Liver (tissue), 8 donors: ENCODE measurements at regions not wholly inside any gene's neighbourhood (a gene's known extent, or its start where the extent isn't known, plus 50 kb on each side); places are given as distances from the start of the nearest gene placed in this dataset.

ENCODE experiments used
- DNase-seq: peaks from one replicate; pipeline ENCODE4 v3.0.0-alpha.2; 2017; ENCODE audit warnings: low spot score
- H3K27ac ChIP-seq, 2 donors: one replicate each; pipeline ENCODE4 v1.7.0; 2013; ENCODE audit warnings: inconsistent platforms in 2 of 2, low read length in 2 of 2, control low read depth in 1 of 2, low read depth in 1 of 2, mild to moderate bottlenecking in 1 of 2
- H3K27me3 ChIP-seq, 4 donors: one replicate each; pipeline versions ENCODE4 v1.6.1 to v1.7.0; 2013; ENCODE audit warnings: low read length in 3 of 4, inconsistent platforms in 1 of 4, mild to moderate bottlenecking in 1 of 4, moderate library complexity in 1 of 4; ENCODE audit not compliant: control insufficient read depth in 4 of 4, insufficient read depth in 4 of 4
- H3K36me3 ChIP-seq, 4 donors: one replicate each; pipeline versions ENCODE4 v1.6.1 to v1.7.0; 2013; ENCODE audit warnings: low read length in 3 of 4, mild to moderate bottlenecking in 3 of 4, low read depth in 1 of 4, moderate library complexity in 1 of 4; ENCODE audit not compliant: control insufficient read depth in 4 of 4, insufficient read depth in 3 of 4
- H3K4me1 ChIP-seq, 4 donors: one replicate each; pipeline versions ENCODE4 v1.6.1 to v1.7.0; 2013; ENCODE audit warnings: low read length in 3 of 4, mild to moderate bottlenecking in 3 of 4, moderate library complexity in 1 of 4; ENCODE audit not compliant: control insufficient read depth in 4 of 4, insufficient read depth in 4 of 4
- H3K4me3 ChIP-seq, 3 donors: one replicate each; pipeline versions ENCODE4 v1.6.1 to v1.7.0; 2013; ENCODE audit warnings: low read length in 3 of 3, control low read depth in 1 of 3, low read depth in 1 of 3, mild to moderate bottlenecking in 1 of 3
- H3K9ac ChIP-seq, 2 donors: one replicate each; pipeline ENCODE4 v1.7.0; 2013; ENCODE audit warnings: low read length in 2 of 2, mild to moderate bottlenecking in 2 of 2, moderate library complexity in 2 of 2, control low read depth in 1 of 2, low read depth in 1 of 2
- H3K9me3 ChIP-seq, 4 donors: one replicate each; pipeline versions ENCODE4 v1.6.1 to v1.7.0; 2013; ENCODE audit warnings: low read length in 3 of 4; ENCODE audit not compliant: control insufficient read depth in 4 of 4
- ATF3 ChIP-seq: IDR thresholded peaks from 2 replicates; pipeline ENCODE4 v1.6.1; 2016; ENCODE audit warnings: antibody characterized with exemption
- CTCF ChIP-seq: fragments of 150-350 bp; IDR thresholded peaks from 2 replicates; pipeline ENCODE4 v1.5.1; 2017; ENCODE audit warnings: improper control_type of control experiment, low read depth, low read length; ENCODE audit not compliant: missing input control
- FOXA1 ChIP-seq: IDR thresholded peaks from 2 replicates; pipeline ENCODE4 v1.6.1; 2016; ENCODE audit warnings: antibody characterized with exemption
- FOXA2 ChIP-seq: IDR thresholded peaks from 2 replicates; pipeline ENCODE4 v1.6.1; 2016; ENCODE audit warnings: antibody characterized with exemption
- GABPA ChIP-seq, 2 donors: IDR thresholded peaks in 1 of 2; conservative IDR thresholded peaks in 1 of 2; 2 replicates each; pipeline ENCODE4 v1.6.1; 2016; ENCODE audit warnings: antibody characterized with exemption in 2 of 2, mild to moderate bottlenecking in 1 of 2, moderate library complexity in 1 of 2
- HNF4A ChIP-seq, 2 donors: conservative IDR thresholded peaks; 2 replicates each; pipeline ENCODE4 v1.6.1; 2016; ENCODE audit warnings: antibody characterized with exemption in 2 of 2, mild to moderate bottlenecking in 2 of 2
- HNF4G ChIP-seq: IDR thresholded peaks from 2 replicates; pipeline ENCODE4 v1.6.1; 2016; ENCODE audit warnings: antibody characterized with exemption
- JUND ChIP-seq, 2 donors: IDR thresholded peaks; 2 replicates each; pipeline ENCODE4 v1.6.1; 2016; ENCODE audit warnings: antibody characterized with exemption in 2 of 2
- MAX ChIP-seq: IDR thresholded peaks from 2 replicates; pipeline ENCODE4 v1.6.1; 2016; ENCODE audit warnings: antibody characterized with exemption
- NR2F2 ChIP-seq: IDR thresholded peaks from 2 replicates; pipeline ENCODE4 v1.6.1; 2016; ENCODE audit warnings: antibody characterized with exemption
- RAD21 ChIP-seq, 2 donors: IDR thresholded peaks; 2 replicates each; pipeline ENCODE4 v1.6.1; 2016; ENCODE audit warnings: antibody characterized with exemption in 2 of 2, mild to moderate bottlenecking in 2 of 2
- REST ChIP-seq: IDR thresholded peaks from 2 replicates; pipeline ENCODE4 v1.6.1; 2016; ENCODE audit warnings: antibody characterized with exemption, mild to moderate bottlenecking
- RXRA ChIP-seq, 2 donors: IDR thresholded peaks; 2 replicates each; pipeline ENCODE4 v1.6.1; 2017 to 2018; ENCODE audit warnings: antibody characterized with exemption in 2 of 2, mild to moderate bottlenecking in 1 of 2
- SP1 ChIP-seq: IDR thresholded peaks from 2 replicates; pipeline ENCODE4 v1.6.1; 2018; ENCODE audit warnings: antibody characterized with exemption, mild to moderate bottlenecking
- TAF1 ChIP-seq: conservative IDR thresholded peaks from 2 replicates; pipeline ENCODE4 v1.6.1; 2016; ENCODE audit warnings: antibody characterized with exemption, mild to moderate bottlenecking
- YY1 ChIP-seq: IDR thresholded peaks from 2 replicates; pipeline ENCODE4 v1.6.1; 2016; ENCODE audit warnings: antibody characterized with exemption, mild to moderate bottlenecking
- ZBTB33 ChIP-seq: IDR thresholded peaks from 2 replicates; pipeline ENCODE4 v1.6.1; 2016; ENCODE audit warnings: antibody characterized with exemption
- WGBS: extraction: QIAGEN DNeasy Blood & Tissue Kit; methylation state at CpG from one replicate; pipeline ENCODE4 v1.1.7; 2013; 5-methylcytosine and 5-hydroxymethylcytosine counted together
- donor health status: healthy.
- donor health status: healthy.
- donor health status: healthy.
- donor health status: healthy.
- donor health status: healthy.

- Histone ChIP-seq H3K27ac (no peak overlapping the region), H3K4me3 (no peak overlapping the region), H3K36me3 (no peaks in the 10 kb centered on the region), H3K27me3 (no peaks in the 10 kb centered on the region), H3K9me3 (no peaks in the 10 kb centered on the region), H3K4me1 (no peaks in the 10 kb centered on the region), H3K9ac (no peak overlapping the region)
- DNase-seq, result no peak
- 62% methylated on average over 2 of the region's 2 CpGs for WGBS
- no peak for TF ChIP-seq JUND (IDR thresholded peaks at IDR 0.05)
- no peak for TF ChIP-seq GABPA (IDR thresholded peaks at IDR 0.05 in 1 of 2, conservative IDR thresholded peaks at IDR 0.05 in 1 of 2)
- TF ChIP-seq ATF3, result no peak
- TF ChIP-seq ZBTB33, result no peak
- no peak for TF ChIP-seq MAX
- TF ChIP-seq RAD21 (IDR thresholded peaks at IDR 0.05), result no peak
- TF ChIP-seq REST, result no peak
- TF ChIP-seq RXRA (IDR thresholded peaks at IDR 0.05), result no peak
- no peak for TF ChIP-seq FOXA1
- TF ChIP-seq FOXA2, result no peak
- TF ChIP-seq CTCF, result no peak
- TF ChIP-seq NR2F2, result no peak
- no peak for TF ChIP-seq HNF4G
- TF ChIP-seq YY1, result no peak
- no peak for TF ChIP-seq SP1
Measured at GRCh38 chr1:71222668-71223067, 141.8 kb upstream of the ZRANB2 start.

- Histone ChIP-seq H3K9me3 (no peaks in the 10 kb centered on the region), H3K9ac (no peak overlapping the region), H3K4me1 (no peaks in the 10 kb centered on the region), H3K36me3 (no peaks in the 10 kb centered on the region), H3K27ac (no peak overlapping the region), H3K27me3 (no peaks in the 10 kb centered on the region), H3K4me3 (no peak overlapping the region)
- no peak for DNase-seq
- 64% methylated on average over 2 of the region's 2 CpGs for WGBS
- TF ChIP-seq MAX (no peak), FOXA1 (no peak), SP1 (no peak), FOXA2 (no peak), RAD21 (IDR thresholded peaks at IDR 0.05) (no peak), REST (no peak), CTCF (no peak), RXRA (IDR thresholded peaks at IDR 0.05) (no peak), YY1 (no peak), NR2F2 (no peak), HNF4A (conservative IDR thresholded peaks at IDR 0.05) (no peak), TAF1 (no peak), ATF3 (no peak), GABPA (IDR thresholded peaks at IDR 0.05 in 1 of 2, conservative IDR thresholded peaks at IDR 0.05 in 1 of 2) (no peak), JUND (IDR thresholded peaks at IDR 0.05) (no peak)
Measured at GRCh38 chr1:71210718-71211117, 129.9 kb upstream of the ZRANB2 start.
